ENCODE measurements at regions not wholly inside any gene's neighbourhood (a gene's known extent, or its start where the extent isn't known, plus 50 kb on each side); places are given as distances from the start of the nearest gene placed in this dataset.
A peak's percentile ranks its signal among the peaks of the same experiment; 100 is the strongest.
"Not testable (repeated sequence)": the region's sequence is repeated elsewhere in the genome, so short reads cannot be mapped to it uniquely, and the experiment has no call there.

- DNase-seq: peak; percentile 7
These were observed 78.1 kb upstream of the PITX1 start for GRCh38 chr5:135112008-135112725.

- DNase-seq: no peak
These were observed 77.0 kb upstream of the PITX1 start for GRCh38 chr5:135110785-135111596.

- no peak for DNase-seq
These were observed 75.0 kb upstream of the PITX1 start for GRCh38 chr5:135108992-135109391.

- DNase-seq: no peak
These were observed 74.5 kb upstream of the PITX1 start for GRCh38 chr5:135108569-135108968.

GRCh38 chr5:135107986-135108385 lies 74.0 kb upstream of the PITX1 start:
- DNase-seq: no peak

- peak; percentile 8 for DNase-seq
These were observed 72.8 kb upstream of the PITX1 start for GRCh38 chr5:135106610-135107471.

GRCh38 chr5:135106136-135106535 lies 72.1 kb upstream of the PITX1 start:
- no peak for DNase-seq

- no peak for DNase-seq
These were observed 71.1 kb upstream of the PITX1 start for GRCh38 chr5:135105105-135105484.

- DNase-seq: no peak
These were observed 69.5 kb upstream of the PITX1 start for GRCh38 chr5:135103575-135103853.

- DNase-seq: no peak
These were observed 68.9 kb upstream of the PITX1 start for GRCh38 chr5:135102716-135103574.

- no peak for DNase-seq
These were observed 66.4 kb upstream of the PITX1 start for GRCh38 chr5:135100431-135100830.

GRCh38 chr5:135100011-135100410 lies 66.0 kb upstream of the PITX1 start:
- DNase-seq: no peak

- DNase-seq: no peak
These were observed 63.4 kb upstream of the PITX1 start for GRCh38 chr5:135097390-135097789.

GRCh38 chr5:135095871-135096270 lies 61.8 kb upstream of the PITX1 start:
- DNase-seq: no peak

- DNase-seq: no peak
These were observed 61.2 kb upstream of the PITX1 start for GRCh38 chr5:135095052-135095715.

GRCh38 chr5:135094339-135095051 lies 60.5 kb upstream of the PITX1 start:
- DNase-seq: no peak

GRCh38 chr5:135093483-135093882 lies 59.5 kb upstream of the PITX1 start:
- not testable (repeated sequence) for DNase-seq

GRCh38 chr5:135092476-135092875 lies 58.4 kb upstream of the PITX1 start:
- no peak for DNase-seq

GRCh38 chr5:135091286-135091685 lies 57.3 kb upstream of the PITX1 start:
- DNase-seq: no peak

GRCh38 chr5:135089912-135090311 lies 55.9 kb upstream of the PITX1 start:
- DNase-seq: no peak

GRCh38 chr5:135088911-135089310 lies 54.9 kb upstream of the PITX1 start:
- no peak for DNase-seq
